ENCODE measurements at regions not wholly inside any gene's neighbourhood (a gene's known extent, or its start where the extent isn't known, plus 50 kb on each side); places are given as distances from the start of the nearest gene placed in this dataset.

GRCh38 chr10:69714572-69714971 lies 84.5 kb downstream of the FAM241B start:
- ChIA-PET CTCF (ENCODE audit: low intra/inter-chr PET ratio, low total read pairs) (interaction anchor here (0.7 kb wide), 1 partner anchor 70 kb away, joined by 3 read pairs; no protein-coding TSS in a partner anchor), POLR2A (no interaction called here)
- no peaks in the 10 kb centered on the region for H3K9me3 ChIP-seq (ENCODE audit: low read length)
- no peak overlapping the region for H3K4me2 ChIP-seq (ENCODE audit: low read depth, low read length)
- H3K4me3 ChIP-seq (replicated peaks in 1 of 3; ENCODE audit: insufficient read depth in 1 of 3, low read depth in 2 of 3, low read length in 3 of 3), result no peak overlapping the region
- ATAC-seq (no peak), FAIRE-seq (no peak), DNase-seq (ENCODE audit: low spot score) (no peak)
- peaks cover 2 to 34% of the 10 kb centered on the region in 2 experiments; a peak in 4 of 5 replicates for H3K27me3 ChIP-seq (ENCODE audit: control insufficient read depth in 1 of 2, insufficient read depth in 2 of 2, low read length in 2 of 2)
- H4K20me1 ChIP-seq (ENCODE audit: insufficient read depth, low read length), result no peaks in the 10 kb centered on the region
- in situ Hi-C loops (cut with HindIII; ENCODE audit: extremely low pct_ligation_motif_present, low pct_unique_long_range_greater_than_20kb), result loop anchor here (10.0 kb wide), 1 partner anchor 200 kb away; no protein-coding TSS in a partner anchor
- no peaks in the 10 kb centered on the region for H3K4me1 ChIP-seq (ENCODE audit: insufficient read depth, low read length)
- no peak overlapping the region for H2AFZ ChIP-seq (ENCODE audit: low read length)
- intact Hi-C loops (cut with micrococcal nuclease; ENCODE audit: unreplicated experiment), result no loop called here
- H3K27ac ChIP-seq (ENCODE audit: extremely low read length, insufficient read depth, low read length), result no peak overlapping the region
- WGBS (ENCODE audit: low lambda C conversion rate), result 20% methylated on average over 3 of the region's 4 CpGs
- no peaks in the 10 kb centered on the region for H3K36me3 ChIP-seq (replicated peaks in 1 of 2; ENCODE audit: control insufficient read depth in 1 of 2, insufficient read depth in 2 of 2, low read length in 2 of 2)
- H3K79me2 ChIP-seq (ENCODE audit: insufficient read depth, low read length), result no peaks in the 10 kb centered on the region
- no TSS peak for BruUV-seq (replicated peaks)
- H3K9ac ChIP-seq (ENCODE audit: insufficient read depth, low read depth, low read length), result no peak overlapping the region
- TF ChIP-seq, protein P1, sequence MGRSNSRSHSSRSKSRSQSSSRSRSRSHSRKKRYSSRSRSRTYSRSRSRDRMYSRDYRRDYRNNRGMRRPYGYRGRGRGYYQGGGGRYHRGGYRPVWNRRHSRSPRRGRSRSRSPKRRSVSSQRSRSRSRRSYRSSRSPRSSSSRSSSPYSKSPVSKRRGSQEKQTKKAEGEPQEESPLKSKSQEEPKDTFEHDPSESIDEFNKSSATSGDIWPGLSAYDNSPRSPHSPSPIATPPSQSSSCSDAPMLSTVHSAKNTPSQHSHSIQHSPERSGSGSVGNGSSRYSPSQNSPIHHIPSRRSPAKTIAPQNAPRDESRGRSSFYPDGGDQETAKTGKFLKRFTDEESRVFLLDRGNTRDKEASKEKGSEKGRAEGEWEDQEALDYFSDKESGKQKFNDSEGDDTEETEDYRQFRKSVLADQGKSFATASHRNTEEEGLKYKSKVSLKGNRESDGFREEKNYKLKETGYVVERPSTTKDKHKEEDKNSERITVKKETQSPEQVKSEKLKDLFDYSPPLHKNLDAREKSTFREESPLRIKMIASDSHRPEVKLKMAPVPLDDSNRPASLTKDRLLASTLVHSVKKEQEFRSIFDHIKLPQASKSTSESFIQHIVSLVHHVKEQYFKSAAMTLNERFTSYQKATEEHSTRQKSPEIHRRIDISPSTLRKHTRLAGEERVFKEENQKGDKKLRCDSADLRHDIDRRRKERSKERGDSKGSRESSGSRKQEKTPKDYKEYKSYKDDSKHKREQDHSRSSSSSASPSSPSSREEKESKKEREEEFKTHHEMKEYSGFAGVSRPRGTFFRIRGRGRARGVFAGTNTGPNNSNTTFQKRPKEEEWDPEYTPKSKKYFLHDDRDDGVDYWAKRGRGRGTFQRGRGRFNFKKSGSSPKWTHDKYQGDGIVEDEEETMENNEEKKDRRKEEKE (IDR thresholded peaks at IDR 0.05), result no peak
- TF ChIP-seq SRSF4 (IDR thresholded peaks at IDR 0.05; ENCODE audit: low read depth, low read length, poor library complexity, severe bottlenecking), result no peak
- TF ChIP-seq U2AF1 (optimal IDR thresholded peaks at IDR 0.05; ENCODE audit: low read depth, low read length), result no peak
- no peak for TF ChIP-seq KLF6 (CRISPR knock-in tag; IDR thresholded peaks at IDR 0.05)
- no peak for TF ChIP-seq SRY (CRISPR knock-in tag; IDR thresholded peaks at IDR 0.05)
- no peak for TF ChIP-seq ZNF598 (CRISPR knock-in tag; IDR thresholded peaks at IDR 0.05; ENCODE audit: borderline replicate concordance)
- no peak for TF ChIP-seq ATF5 (CRISPR knock-in tag; IDR thresholded peaks at IDR 0.05; ENCODE audit: low read depth)
- TF ChIP-seq, protein P2, sequence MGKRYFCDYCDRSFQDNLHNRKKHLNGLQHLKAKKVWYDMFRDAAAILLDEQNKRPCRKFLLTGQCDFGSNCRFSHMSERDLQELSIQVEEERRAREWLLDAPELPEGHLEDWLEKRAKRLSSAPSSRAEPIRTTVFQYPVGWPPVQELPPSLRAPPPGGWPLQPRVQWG (CRISPR knock-in tag; IDR thresholded peaks at IDR 0.05; ENCODE audit: borderline replicate concordance, low read depth), result no peak
- TF ChIP-seq ZBTB26 (CRISPR knock-in tag; IDR thresholded peaks at IDR 0.05; ENCODE audit: borderline replicate concordance), result no peak
- TF ChIP-seq MLLT10 (CRISPR knock-in tag; IDR thresholded peaks at IDR 0.05), result no peak
- no peak for TF ChIP-seq FOXK2 (IDR thresholded peaks at IDR 0.05)
- TF ChIP-seq, protein P3, sequence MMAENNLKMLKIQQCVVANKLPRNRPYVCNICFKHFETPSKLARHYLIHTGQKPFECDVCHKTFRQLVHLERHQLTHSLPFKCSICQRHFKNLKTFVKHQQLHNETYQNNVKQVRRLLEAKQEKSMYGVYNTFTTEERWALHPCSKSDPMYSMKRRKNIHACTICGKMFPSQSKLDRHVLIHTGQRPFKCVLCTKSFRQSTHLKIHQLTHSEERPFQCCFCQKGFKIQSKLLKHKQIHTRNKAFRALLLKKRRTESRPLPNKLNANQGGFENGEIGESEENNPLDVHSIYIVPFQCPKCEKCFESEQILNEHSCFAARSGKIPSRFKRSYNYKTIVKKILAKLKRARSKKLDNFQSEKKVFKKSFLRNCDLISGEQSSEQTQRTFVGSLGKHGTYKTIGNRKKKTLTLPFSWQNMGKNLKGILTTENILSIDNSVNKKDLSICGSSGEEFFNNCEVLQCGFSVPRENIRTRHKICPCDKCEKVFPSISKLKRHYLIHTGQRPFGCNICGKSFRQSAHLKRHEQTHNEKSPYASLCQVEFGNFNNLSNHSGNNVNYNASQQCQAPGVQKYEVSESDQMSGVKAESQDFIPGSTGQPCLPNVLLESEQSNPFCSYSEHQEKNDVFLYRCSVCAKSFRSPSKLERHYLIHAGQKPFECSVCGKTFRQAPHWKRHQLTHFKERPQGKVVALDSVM (CRISPR knock-in tag; IDR thresholded peaks at IDR 0.05), result no peak
- no peak for TF ChIP-seq ZNF430 (CRISPR knock-in tag; IDR thresholded peaks at IDR 0.05)
- no peak for TF ChIP-seq JUNB (CRISPR knock-in tag; IDR thresholded peaks at IDR 0.05; ENCODE audit: borderline replicate concordance)
- TF ChIP-seq ZNF576 (CRISPR knock-in tag; IDR thresholded peaks at IDR 0.05), result no peak
